OCI-LY7 (cell line): ENCODE measurements at regions not wholly inside any gene's neighbourhood (a gene's known extent, or its start where the extent isn't known, plus 50 kb on each side); places are given as distances from the start of the nearest gene placed in this dataset.

ENCODE experiments used
- BruUV-seq: library from RNA; stranded (reverse); fragments of 400-500 nt; replicated peaks from 2 replicates; lab custom pipeline; 2021; lab: Mats Ljungman, UMichigan
- CTCF ChIA-PET: fragments of 300-600 bp; sonication (Branson Sonifier 250); formaldehyde crosslinking; loops from one replicate; lab custom pipeline; 2022; ENCODE audit warnings: antibody characterized with exemption; ENCODE audit not compliant: unreplicated experiment; lab: Charles Lee
- POLR2A ChIA-PET: fragments of 300-600 bp; sonication (Branson Sonifier 250); formaldehyde crosslinking; loops from one replicate; lab custom pipeline; 2022; ENCODE audit warnings: antibody characterized with exemption; lab: Charles Lee
- DNase-seq: peaks from one replicate; pipeline ENCODE4 v3.0.0-alpha.2; 2015; ENCODE audit warnings: low spot score
- H2AFZ ChIP-seq: fragments of 200-600 bp; sonication (generic), shearing (Covaris generic); 2 replicates; pipeline ENCODE4 v1.6.1; 2014; ENCODE audit warnings: mild to moderate bottlenecking, antibody characterized with exemption, low read length, moderate library complexity
- H3K27ac ChIP-seq: fragments of 200-600 bp; sonication (generic); 2 replicates; pipeline ENCODE4 v1.5.1; 2014; ENCODE audit warnings: mixed run types, low read depth, mild to moderate bottlenecking, moderate library complexity, low read length, inconsistent platforms; ENCODE audit not compliant: poor library complexity, severe bottlenecking
- H3K36me3 ChIP-seq: fragments of 200-600 bp; sonication (generic); 2 replicates; pipeline ENCODE4 v1.6.1; 2014; ENCODE audit warnings: mild to moderate bottlenecking, antibody characterized with exemption, low read length, moderate library complexity, mixed read lengths; ENCODE audit not compliant: insufficient read depth
- H3K4me1 ChIP-seq: fragments of 200-600 bp; sonication (generic); 2 replicates; pipeline ENCODE4 v1.5.1; 2014; ENCODE audit warnings: mild to moderate bottlenecking, low read length; ENCODE audit not compliant: insufficient read depth, poor library complexity, severe bottlenecking
- H3K4me2 ChIP-seq: fragments of 200-600 bp; sonication (generic); 2 replicates; pipeline ENCODE4 v1.6.1; 2014; ENCODE audit warnings: mild to moderate bottlenecking, low read length
- H3K4me3 ChIP-seq: fragments of 200-600 bp; sonication (generic); 2 replicates; pipeline ENCODE4 v1.5.1; 2014; ENCODE audit warnings: mild to moderate bottlenecking, low read depth, low read length; ENCODE audit not compliant: poor library complexity, severe bottlenecking
- H3K79me2 ChIP-seq: fragments of 200-600 bp; sonication (generic); 2 replicates; pipeline ENCODE4 v1.6.1; 2016; ENCODE audit warnings: low read depth, mild to moderate bottlenecking, low read length, moderate library complexity, mixed read lengths; ENCODE audit not compliant: insufficient read depth
- H3K9me2 ChIP-seq: fragments of 200-600 bp; sonication (generic); 2 replicates; pipeline ENCODE4 v1.6.1; 2016; ENCODE audit warnings: mild to moderate bottlenecking, low read length, mixed read lengths; ENCODE audit not compliant: insufficient read depth
- H3K9me3 ChIP-seq: fragments of 200-600 bp; sonication (generic); 2 replicates; pipeline ENCODE4 v1.6.1; 2014; ENCODE audit warnings: mild to moderate bottlenecking, mixed run types, low read length, mixed read lengths
- H4K20me1 ChIP-seq: fragments of 200-600 bp; sonication (generic); 2 replicates; pipeline ENCODE4 v1.6.1; 2014; ENCODE audit warnings: mild to moderate bottlenecking, antibody characterized with exemption, low read length, moderate library complexity, mixed read lengths; ENCODE audit not compliant: insufficient read depth
- EZH2phosphoT487 ChIP-seq: fragments of 200-600 bp; sonication (generic); IDR thresholded peaks from 2 replicates; pipeline ENCODE4 v1.6.1; 2018; ENCODE audit warnings: low read depth, borderline replicate concordance, mild to moderate bottlenecking, mixed run types, antibody characterized with exemption, low read length, moderate library complexity, mixed read lengths
- intact Hi-C: fragments of 100-400 bp; cut with micrococcal nuclease; formaldehyde crosslinking; loops from one replicate; pipeline ENCODE4 v1.10.0; 2022; ENCODE audit not compliant: unreplicated experiment
- TF ChIP-seq, protein P1 (sequence below): fragments of 200-600 bp; sonication (generic); conservative IDR thresholded peaks from 2 replicates; pipeline ENCODE4 v1.5.1; 2014; ENCODE audit warnings: mild to moderate bottlenecking, antibody characterized with exemption, low read length, moderate library complexity, mixed read lengths

DNA sequence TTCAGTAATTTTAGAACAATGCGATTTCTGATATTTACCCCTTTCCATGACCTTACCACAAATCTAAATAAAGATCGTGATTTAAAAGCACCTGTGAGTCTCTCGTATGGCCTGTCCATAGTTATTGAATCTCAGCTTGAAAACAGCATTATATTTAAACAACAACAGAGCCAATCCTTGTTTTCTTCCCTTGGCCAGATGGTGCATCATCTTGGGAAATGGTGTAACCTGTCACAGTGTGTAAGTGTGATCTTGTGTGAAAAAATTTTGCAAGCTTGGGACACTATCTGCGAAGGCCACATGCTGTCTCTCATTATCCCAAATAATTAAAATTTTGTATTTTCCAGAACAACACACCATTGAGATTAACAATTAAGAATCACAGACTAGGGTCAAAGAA lies 262.7 kb upstream of the SPHKAP start:
- Histone ChIP-seq H4K20me1 (no peaks in the 10 kb centered on the region), H3K79me2 (no peaks in the 10 kb centered on the region), H3K4me1 (no peaks in the 10 kb centered on the region), H3K4me3 (no peak overlapping the region), H2AFZ (no peak overlapping the region), H3K4me2 (no peak overlapping the region), H3K27ac (no peak overlapping the region), H3K9me3 (no peaks in the 10 kb centered on the region), H3K36me3 (no peaks in the 10 kb centered on the region), H3K9me2 (no peaks in the 10 kb centered on the region)
- no TSS peak for BruUV-seq
- TF ChIP-seq, protein P1, sequence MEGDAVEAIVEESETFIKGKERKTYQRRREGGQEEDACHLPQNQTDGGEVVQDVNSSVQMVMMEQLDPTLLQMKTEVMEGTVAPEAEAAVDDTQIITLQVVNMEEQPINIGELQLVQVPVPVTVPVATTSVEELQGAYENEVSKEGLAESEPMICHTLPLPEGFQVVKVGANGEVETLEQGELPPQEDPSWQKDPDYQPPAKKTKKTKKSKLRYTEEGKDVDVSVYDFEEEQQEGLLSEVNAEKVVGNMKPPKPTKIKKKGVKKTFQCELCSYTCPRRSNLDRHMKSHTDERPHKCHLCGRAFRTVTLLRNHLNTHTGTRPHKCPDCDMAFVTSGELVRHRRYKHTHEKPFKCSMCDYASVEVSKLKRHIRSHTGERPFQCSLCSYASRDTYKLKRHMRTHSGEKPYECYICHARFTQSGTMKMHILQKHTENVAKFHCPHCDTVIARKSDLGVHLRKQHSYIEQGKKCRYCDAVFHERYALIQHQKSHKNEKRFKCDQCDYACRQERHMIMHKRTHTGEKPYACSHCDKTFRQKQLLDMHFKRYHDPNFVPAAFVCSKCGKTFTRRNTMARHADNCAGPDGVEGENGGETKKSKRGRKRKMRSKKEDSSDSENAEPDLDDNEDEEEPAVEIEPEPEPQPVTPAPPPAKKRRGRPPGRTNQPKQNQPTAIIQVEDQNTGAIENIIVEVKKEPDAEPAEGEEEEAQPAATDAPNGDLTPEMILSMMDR = no peak
- no peak for TF ChIP-seq EZH2phosphoT487
- ChIA-PET CTCF (no interaction called here), POLR2A (no interaction called here)
- intact Hi-C loops = no loop called here
- no peak for DNase-seq

DNA sequence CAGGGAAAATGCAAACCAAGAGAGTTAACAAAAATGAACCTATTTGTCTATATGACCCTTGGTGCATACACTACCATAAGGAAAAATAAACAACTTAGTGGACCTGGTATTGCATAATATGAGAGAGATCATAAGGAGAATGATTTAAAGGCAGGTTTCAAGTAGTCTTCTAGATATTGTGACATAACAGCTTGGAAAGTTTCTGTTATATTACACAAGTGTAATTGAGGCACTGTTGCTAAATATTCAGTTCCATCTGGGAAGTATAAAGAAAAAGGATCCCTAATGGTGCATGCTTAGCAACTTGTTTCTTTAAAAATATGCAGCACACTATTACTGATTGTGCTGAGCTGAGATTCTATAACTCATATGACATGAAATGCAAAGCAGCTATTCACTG lies 252.2 kb upstream of the SPHKAP start:
- H3K79me2 ChIP-seq = no peaks in the 10 kb centered on the region
- H3K9me2 ChIP-seq = no peaks in the 10 kb centered on the region
- ChIA-PET POLR2A (no interaction called here), CTCF (no interaction called here)
- no peak overlapping the region for H3K4me2 ChIP-seq
- no peak overlapping the region for H3K4me3 ChIP-seq
- no peaks in the 10 kb centered on the region for H3K4me1 ChIP-seq
- no TSS peak for BruUV-seq
- no peaks in the 10 kb centered on the region for H3K36me3 ChIP-seq
- no peak for TF ChIP-seq EZH2phosphoT487
- TF ChIP-seq, protein P1 = no peak
- no peaks in the 10 kb centered on the region for H4K20me1 ChIP-seq
- no peaks in the 10 kb centered on the region for H3K9me3 ChIP-seq
- intact Hi-C loops = no loop called here
- no peak for DNase-seq
- H2AFZ ChIP-seq = no peak overlapping the region
- no peak overlapping the region for H3K27ac ChIP-seq

DNA sequence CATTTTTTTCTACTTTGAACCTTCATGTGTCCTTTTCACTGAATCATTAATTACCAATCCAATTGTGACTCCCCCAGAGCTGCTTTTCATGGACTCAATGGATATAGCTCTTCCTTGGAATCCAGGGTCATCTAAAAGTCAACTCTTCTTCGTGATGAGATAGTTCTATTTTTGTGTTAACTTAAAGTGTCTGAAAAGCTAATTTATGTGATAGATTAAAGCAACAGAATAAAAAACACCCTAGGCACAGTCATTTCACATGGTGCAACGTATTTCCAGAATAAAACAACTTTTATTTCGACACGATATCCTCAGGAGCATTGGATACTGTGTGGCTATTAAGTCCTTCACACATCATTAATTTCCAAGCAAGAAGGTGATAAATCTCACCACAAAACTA lies 250.6 kb upstream of the SPHKAP start:
- Histone ChIP-seq H3K4me2 (no peak overlapping the region), H3K4me3 (no peak overlapping the region), H3K36me3 (no peaks in the 10 kb centered on the region), H3K4me1 (no peaks in the 10 kb centered on the region), H3K9me2 (no peaks in the 10 kb centered on the region), H3K9me3 (no peaks in the 10 kb centered on the region), H4K20me1 (no peaks in the 10 kb centered on the region), H3K27ac (no peak overlapping the region), H3K79me2 (no peaks in the 10 kb centered on the region), H2AFZ (no peak overlapping the region)
- no TSS peak for BruUV-seq
- TF ChIP-seq EZH2phosphoT487 = no peak
- TF ChIP-seq, protein P1 = no peak
- ChIA-PET POLR2A (no interaction called here), CTCF (no interaction called here)
- intact Hi-C loops = no loop called here
- DNase-seq = no peak
